HEK293 (cell line): ENCODE measurements at regions not wholly inside any gene's neighbourhood (a gene's known extent, or its start where the extent isn't known, plus 50 kb on each side); places are given as distances from the start of the nearest gene placed in this dataset.

Experiments used
- SETDB1 ChIP-seq: IDR thresholded peaks from one replicate; pipeline ENCODE4 v1.6.1; 2017; ENCODE audit warnings: mild to moderate bottlenecking, low read length, moderate library complexity, mixed read lengths; ENCODE audit not compliant: insufficient read length
- ZNF169 ChIP-seq: fragments of 450-650 bp; formaldehyde crosslinking; IDR thresholded peaks from 2 replicates; pipeline ENCODE4 v1.5.1; 2016; ENCODE audit warnings: missing biosample characterization, missing genetic modification characterization
- ZNF174 ChIP-seq: fragments of 450-650 bp; formaldehyde crosslinking; IDR thresholded peaks from 2 replicates; pipeline ENCODE4 v1.5.0; 2017; ENCODE audit warnings: missing biosample characterization, mild to moderate bottlenecking, missing genetic modification characterization
- ZNF423 ChIP-seq: fragments of 450-650 bp; formaldehyde crosslinking; IDR thresholded peaks from 2 replicates; pipeline ENCODE4 v1.5.1; 2016; ENCODE audit warnings: missing biosample characterization, missing genetic modification characterization
- ZNF707 ChIP-seq: fragments of 450-650 bp; formaldehyde crosslinking; IDR thresholded peaks from 2 replicates; pipeline ENCODE4 v1.5.1; 2016; ENCODE audit warnings: missing biosample characterization, missing genetic modification characterization
- TF ChIP-seq, protein P1 (sequence below): fragments of 450-650 bp; formaldehyde crosslinking; IDR thresholded peaks from 2 replicates; pipeline ENCODE4 v1.5.1; 2016; ENCODE audit warnings: missing biosample characterization, missing genetic modification characterization
- TF ChIP-seq, protein P2 (sequence below): fragments of 450-650 bp; formaldehyde crosslinking; IDR thresholded peaks from 2 replicates; pipeline ENCODE4 v1.5.1; 2017; ENCODE audit warnings: missing biosample characterization, mild to moderate bottlenecking, missing genetic modification characterization, moderate library complexity

DNA sequence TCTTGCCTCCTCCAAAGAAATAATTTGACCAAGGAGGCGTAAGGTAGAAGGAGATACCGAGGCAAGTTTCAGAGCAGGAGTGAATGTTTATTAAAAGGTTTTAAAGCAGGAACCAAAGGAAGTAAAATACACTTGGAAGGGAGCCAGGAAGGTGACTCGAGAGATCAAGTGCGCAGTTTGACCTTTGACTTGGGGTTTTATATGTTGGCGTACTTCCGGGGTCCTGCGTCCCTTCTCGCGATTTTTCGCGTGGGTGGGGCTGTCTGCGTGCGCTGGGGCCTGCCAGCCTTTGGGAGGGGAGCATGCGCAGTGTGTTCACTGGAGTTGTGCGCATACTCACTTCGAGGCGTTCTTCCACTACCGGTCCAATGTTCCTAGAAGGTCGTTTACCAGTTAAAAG, 166.0 kb upstream of the IRX2 start:
- TF ChIP-seq ZNF169 (tag by site-specific recombination) (no peak), ZNF707 (tag by site-specific recombination) (no peak), ZNF174 (tag by site-specific recombination) (no peak), SETDB1 (no peak), ZNF423 (tag by site-specific recombination) (no peak)
- TF ChIP-seq, protein P1, sequence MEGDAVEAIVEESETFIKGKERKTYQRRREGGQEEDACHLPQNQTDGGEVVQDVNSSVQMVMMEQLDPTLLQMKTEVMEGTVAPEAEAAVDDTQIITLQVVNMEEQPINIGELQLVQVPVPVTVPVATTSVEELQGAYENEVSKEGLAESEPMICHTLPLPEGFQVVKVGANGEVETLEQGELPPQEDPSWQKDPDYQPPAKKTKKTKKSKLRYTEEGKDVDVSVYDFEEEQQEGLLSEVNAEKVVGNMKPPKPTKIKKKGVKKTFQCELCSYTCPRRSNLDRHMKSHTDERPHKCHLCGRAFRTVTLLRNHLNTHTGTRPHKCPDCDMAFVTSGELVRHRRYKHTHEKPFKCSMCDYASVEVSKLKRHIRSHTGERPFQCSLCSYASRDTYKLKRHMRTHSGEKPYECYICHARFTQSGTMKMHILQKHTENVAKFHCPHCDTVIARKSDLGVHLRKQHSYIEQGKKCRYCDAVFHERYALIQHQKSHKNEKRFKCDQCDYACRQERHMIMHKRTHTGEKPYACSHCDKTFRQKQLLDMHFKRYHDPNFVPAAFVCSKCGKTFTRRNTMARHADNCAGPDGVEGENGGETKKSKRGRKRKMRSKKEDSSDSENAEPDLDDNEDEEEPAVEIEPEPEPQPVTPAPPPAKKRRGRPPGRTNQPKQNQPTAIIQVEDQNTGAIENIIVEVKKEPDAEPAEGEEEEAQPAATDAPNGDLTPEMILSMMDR (tag by site-specific recombination): no peak
- TF ChIP-seq, protein P2, sequence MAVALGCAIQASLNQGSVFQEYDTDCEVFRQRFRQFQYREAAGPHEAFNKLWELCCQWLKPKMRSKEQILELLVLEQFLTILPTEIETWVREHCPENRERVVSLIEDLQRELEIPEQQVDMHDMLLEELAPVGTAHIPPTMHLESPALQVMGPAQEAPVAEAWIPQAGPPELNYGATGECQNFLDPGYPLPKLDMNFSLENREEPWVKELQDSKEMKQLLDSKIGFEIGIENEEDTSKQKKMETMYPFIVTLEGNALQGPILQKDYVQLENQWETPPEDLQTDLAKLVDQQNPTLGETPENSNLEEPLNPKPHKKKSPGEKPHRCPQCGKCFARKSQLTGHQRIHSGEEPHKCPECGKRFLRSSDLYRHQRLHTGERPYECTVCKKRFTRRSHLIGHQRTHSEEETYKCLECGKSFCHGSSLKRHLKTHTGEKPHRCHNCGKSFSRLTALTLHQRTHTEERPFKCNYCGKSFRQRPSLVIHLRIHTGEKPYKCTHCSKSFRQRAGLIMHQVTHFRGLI: no peak
